ENCODE measurements at regions not wholly inside any gene's neighbourhood (a gene's known extent, or its start where the extent isn't known, plus 50 kb on each side); places are given as distances from the start of the nearest gene placed in this dataset.
A peak's percentile ranks its signal among the peaks of the same experiment; 100 is the strongest.

DNA sequence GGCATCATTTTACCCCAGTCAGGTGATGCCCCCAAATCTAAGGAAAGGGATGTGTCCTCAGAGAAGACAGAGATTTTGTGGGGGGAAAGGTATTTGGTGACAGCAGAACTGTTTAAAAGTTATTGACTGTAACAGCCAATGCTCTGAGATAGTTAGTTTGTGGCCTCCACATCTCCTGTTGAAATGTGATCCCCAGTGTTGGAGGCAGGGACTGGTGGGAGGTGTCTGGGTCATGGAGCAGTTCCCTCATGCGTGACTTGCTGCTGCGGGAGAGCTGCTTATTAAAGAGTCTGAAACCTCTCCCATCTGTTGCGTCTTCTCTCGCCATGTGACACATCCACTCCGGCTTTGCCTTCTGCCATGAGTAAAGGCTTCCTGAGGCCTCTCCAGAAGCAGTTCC is 282.8 kb upstream of the FOXQ1 start:
- no peak for DNase-seq (ENCODE audit: low read depth)

DNA sequence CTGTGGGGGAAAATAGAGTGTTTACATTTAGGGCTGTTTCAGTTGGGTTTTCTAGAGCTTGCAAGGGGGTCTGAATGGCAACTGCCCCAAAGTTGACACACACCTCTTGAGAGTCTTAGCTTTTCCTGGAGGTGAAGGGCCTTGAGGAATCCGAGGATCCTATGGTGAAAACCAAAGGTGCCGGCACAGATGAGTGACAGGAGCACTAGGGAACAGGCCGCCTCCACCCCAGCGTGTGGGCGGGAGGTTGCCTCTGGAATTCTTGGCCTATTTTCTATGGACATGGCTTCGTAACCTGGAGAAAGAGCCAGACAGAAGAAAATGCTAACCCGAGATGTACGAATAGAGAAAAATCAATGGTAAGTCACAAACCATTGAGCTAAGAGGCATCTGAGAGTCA is 283.2 kb upstream of the FOXQ1 start:
- DNase-seq (ENCODE audit: low read depth) = no peak

DNA sequence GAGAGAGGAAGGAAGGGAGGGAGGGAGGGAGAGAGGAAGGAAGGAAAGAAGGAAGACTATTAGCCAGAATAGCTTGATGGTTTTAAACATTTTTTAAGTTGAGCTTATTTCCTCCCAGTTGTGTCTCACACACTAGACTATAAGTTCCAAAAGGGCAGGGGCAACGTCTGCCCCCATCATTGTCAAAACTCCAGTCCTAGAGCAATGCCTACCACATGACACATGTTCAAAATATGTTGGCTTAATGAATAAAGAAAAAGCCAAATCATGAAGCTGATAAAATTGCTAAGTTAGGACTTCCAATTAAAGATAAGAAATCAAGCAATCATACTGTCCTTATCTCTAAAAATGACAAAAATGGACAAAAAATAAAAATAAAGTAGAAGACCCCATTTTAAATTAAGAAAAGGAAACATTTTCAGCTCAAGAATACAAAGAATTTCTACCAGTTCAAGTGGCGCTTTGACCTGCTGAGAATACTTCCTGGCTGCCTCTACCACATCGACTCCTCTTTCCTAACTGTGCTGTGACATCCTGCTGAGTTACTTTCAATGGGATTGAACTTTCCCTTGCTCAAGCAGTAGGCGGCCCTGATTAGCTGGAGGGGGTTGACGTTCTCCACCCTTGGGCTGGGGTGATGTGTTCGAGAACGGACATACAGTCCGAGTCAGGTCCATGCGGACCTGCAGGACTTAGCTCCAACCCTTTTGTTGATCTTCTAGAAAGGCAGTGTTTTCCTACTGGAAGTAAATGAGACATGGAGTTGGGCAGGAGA is 283.9 kb upstream of the FOXQ1 start:
- DNase-seq (ENCODE audit: low read depth) = no peak

DNA sequence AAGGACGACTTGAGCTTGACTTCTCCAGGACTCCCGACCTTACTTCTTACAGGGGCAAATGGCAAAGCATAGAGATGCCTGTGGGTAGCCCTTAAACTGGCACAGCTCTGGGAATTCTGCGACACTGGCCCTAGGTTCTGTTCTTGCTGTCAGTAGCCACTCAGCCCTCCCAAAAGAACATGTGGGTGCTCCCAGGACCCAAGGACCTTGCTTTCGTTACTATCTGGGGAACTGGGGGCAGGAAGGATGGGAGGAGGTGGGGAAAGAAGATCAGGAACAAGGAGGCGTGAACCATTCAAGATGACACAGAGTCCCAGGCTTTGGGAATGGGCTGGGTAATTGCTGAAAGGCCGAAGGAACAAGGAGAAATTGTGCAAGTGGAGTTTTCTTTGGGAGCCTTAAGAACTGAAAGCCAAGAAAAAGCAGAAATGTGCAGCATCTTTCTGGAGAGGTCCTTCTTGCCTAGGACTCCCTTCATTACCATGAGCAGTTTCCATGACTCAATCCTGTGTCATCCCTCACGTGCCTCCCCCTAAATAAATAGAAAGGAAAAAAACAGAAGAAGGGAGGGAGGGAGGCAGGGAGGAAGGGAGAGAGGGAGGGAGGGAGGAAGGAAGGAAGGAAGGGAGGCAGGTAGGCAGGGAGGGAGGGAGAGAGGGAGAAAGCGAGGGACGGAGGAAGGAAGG is 284.6 kb upstream of the FOXQ1 start:
- DNase-seq (ENCODE audit: low read depth) = peak; percentile 37

DNA sequence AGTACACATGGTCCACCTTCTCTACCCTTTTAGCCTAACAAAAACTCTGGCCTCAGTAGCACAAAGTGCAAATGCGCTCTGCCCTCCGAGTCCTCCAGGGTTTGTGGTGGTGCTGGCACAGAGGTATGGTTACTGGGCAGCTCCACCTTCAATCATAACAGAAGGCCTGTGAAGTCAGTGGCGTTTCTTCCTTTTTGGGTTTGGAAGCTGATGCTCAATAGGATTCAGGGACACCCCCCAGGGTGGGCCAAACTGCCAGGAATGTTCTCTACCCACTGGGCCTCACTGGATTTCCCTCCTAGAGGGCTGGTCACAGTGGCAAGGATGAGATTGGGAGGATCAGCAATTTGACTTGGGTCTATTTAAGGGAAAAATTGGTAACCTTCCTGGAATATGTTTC is 286.1 kb upstream of the FOXQ1 start:
- no peak for DNase-seq (ENCODE audit: low read depth)

DNA sequence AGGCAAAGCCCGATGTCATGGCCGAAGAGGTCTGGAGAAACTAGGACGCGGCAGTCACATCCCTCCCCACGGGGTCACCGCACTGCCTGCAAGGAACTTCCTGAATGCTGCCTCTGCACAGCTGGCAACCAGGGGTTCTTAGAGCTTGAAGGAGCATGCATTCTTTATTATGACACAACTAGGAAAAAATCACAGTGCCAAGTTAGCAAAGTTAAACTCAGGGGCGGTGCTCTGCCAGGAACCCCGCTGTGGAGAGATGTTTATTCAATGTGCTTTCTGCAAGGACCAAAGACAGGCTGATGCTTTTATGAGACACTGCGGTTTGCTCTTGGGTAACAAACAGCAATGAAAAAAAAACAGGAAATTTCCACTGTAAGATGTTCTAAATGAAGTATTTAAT is 287.3 kb upstream of the FOXQ1 start:
- DNase-seq (ENCODE audit: low read depth) = peak; percentile 83

DNA sequence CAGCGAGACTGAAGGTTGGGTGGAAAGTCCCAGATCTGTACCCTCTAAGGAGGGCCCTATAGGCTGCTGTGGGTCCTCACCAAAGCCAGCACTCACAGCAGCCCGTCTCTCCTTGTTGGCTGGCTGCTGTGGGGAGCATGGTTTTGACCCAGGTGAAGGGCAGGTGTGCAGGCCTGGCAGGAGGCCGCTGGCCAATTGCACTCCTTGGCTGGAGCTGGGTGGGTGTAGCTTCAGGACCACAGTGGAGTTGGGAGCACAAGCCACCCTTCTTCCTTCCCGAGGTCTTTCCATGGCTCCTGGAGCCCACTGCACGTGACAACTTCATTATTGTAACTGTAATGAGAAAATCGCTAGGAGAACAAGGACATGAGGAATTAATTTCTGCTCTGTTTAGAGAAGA is 287.7 kb upstream of the FOXQ1 start:
- no peak for DNase-seq (ENCODE audit: low read depth)

DNA sequence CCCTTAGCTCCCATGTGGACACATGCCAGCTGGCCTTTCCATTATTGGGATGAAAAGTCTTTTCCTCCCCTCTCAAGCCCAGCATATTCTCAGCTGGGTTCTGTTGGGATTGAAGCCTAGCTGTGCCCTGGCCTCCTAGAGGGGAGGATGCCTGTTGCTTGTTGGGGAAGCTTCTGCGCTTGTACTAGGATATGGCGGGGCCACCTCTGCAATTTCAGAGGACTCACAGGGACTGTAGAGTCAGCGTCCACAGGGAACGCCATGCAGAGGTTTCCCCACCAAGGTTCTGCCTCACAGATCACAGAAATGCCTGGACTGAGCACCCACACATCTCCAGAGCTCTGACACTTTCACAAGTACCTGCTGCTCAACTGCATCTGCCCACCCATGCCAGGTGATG is 288.7 kb upstream of the FOXQ1 start:
- DNase-seq (ENCODE audit: low read depth) = no peak

DNA sequence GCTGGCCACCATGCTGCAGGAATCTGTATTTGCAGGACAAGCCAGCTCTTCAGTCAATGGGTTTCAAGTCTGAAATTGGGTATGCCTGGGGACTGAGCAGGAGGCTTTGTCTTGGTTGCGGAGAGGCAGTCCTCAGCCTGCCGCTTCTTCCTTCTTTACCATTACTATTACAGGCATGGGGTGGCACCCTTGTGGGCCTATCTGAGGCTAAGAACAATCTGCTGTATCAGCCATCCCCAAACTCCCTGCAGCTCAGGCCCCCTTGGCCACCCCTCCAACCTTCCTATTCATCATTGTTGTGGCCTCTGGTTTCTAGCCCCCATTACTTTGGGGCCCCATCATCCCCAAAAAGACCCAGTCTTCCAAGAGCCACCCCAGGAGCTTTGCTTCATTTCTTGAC is 289.2 kb upstream of the FOXQ1 start:
- DNase-seq (ENCODE audit: low read depth) = no peak

DNA sequence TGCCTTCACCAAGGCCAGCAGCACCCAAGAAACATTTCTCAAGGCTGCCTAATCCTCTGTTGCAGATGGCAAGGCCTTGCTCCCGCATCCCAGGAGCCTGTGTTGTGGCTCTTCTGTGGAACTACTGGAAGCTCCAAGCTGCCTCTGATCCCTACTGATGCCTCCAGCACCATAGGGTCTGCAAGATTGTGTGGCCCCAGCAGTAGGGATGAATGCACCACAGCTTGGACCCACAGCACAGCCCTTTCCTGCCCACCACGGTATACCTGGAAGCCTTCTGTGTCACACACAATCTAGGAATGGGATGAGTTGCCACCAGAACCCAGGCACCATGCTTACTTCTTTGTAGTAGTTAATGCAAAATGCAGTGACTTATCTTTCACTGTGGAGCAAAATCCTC is 291.1 kb upstream of the FOXQ1 start:
- no peak for DNase-seq (ENCODE audit: low read depth)

DNA sequence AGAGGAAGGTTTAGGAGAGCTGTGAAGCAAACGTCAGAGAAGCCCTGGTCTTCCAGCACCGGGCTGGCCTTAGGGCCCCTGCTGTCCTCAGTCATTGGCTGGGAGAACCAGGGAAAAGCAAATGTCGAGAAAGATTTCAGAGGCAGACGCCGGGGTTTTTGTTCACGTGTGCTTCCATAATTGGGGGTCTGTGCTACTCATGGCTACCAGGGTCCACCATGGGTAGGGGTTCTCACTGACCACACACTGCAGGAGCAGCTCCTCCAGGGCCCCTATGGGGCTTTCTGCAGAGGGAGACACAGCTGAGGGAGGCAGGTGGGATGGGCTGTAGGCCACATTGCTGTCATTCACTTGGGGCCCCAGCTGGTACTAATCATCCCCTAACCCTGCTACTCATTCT is 291.8 kb upstream of the FOXQ1 start:
- DNase-seq (ENCODE audit: low read depth) = no peak

DNA sequence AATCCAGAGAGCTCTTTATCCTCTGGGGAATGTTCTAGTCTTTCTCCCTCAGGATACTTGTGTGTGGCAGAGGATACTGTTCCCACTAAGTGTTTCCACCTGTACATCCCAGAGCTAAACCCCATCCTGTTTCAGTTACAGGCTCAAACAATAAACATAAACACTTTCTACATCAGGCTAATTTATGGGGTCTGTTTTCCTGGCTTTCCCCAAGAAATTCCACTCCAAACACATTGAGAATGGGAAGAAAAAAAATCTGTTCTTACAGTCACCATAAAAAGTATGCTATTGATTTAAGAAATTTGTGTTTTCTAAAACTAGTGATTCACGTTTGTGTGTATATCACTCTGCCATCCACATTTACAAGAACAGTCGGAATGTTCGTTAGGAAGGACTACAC is 293.9 kb upstream of the FOXQ1 start:
- DNase-seq (ENCODE audit: low read depth) = no peak

DNA sequence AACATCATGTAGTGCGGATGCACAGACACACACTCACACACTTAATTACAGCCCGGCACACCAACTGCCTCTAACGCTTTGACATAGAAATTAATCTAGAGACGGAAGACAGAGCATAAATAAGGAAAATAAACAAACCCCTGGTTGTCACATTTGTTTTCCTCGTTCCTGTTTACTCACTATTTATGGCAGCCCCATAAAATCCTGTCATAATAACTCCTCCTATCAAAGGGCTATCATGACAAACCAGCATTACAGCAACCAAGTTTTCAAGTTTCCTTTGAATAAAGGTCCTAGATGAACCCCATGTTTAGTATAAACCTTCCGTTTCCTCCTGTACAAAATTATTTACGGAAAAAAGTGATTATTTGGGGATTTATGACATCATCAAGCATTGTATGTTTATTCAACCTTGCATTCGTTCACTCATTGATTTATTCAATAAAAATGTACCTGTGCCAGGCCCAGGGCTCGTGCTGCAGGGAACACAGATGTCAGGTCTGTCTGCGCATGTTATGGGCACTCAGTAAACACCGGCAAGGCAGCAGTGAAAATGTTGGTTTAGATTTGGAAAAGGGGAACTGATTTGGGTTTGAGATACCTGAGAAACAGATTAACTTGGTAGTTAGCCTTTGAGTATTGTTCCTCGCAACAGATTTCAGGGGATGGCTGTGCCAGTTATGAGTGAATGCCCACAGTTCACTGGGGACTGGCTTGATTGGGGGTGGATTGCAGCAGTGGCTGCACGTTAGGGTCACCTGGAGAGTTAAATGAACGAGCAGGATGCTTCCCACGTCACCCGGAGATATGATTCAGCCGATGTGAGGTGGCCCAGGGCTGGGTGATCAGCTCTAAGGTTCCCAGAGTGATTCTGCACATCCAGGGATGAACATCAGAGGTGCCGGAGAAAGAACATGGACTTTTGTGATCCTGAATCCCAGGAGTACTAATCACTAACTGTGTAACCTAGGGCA is 295.3 kb upstream of the FOXQ1 start:
- DNase-seq (ENCODE audit: low read depth) = no peak

DNA sequence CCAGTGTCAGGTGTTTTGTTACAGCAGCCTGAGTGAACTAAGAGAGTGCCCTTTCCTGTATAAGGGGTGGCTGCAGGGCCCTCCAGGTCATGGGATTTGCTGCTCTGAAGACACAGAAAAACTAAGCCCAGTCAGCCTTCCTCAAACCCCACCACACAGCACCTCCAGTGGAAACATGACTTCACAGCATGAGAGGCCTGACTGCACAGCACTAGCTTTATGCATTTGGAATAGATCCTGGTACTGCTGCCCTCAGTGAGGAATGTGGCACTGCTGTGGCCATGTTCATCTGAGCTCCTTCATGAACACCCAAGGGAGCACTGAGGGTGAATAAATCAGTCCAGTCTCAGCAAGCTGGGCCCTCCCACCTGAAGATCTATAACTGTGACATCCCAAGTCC is 296.1 kb upstream of the FOXQ1 start:
- DNase-seq (ENCODE audit: low read depth) = no peak

DNA sequence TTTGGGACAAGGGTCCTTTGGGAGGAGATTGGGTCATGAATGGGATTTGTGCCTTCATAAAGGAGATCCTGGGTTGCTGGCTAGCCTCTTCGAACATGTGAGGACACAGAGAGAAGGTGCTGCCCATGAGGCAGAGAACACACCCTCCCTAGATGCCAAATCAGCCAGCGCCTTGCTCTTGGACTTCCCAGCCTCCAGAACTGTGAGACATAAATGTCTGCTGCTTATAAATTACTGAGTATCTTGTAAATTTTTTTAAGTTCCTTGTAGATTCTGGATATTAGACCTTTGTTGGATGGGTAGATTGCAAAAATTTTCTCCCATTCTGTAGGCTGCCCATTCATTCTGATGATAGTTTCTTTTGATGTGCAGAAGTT is 297.5 kb upstream of the FOXQ1 start:
- no peak for DNase-seq (ENCODE audit: low read depth)

DNA sequence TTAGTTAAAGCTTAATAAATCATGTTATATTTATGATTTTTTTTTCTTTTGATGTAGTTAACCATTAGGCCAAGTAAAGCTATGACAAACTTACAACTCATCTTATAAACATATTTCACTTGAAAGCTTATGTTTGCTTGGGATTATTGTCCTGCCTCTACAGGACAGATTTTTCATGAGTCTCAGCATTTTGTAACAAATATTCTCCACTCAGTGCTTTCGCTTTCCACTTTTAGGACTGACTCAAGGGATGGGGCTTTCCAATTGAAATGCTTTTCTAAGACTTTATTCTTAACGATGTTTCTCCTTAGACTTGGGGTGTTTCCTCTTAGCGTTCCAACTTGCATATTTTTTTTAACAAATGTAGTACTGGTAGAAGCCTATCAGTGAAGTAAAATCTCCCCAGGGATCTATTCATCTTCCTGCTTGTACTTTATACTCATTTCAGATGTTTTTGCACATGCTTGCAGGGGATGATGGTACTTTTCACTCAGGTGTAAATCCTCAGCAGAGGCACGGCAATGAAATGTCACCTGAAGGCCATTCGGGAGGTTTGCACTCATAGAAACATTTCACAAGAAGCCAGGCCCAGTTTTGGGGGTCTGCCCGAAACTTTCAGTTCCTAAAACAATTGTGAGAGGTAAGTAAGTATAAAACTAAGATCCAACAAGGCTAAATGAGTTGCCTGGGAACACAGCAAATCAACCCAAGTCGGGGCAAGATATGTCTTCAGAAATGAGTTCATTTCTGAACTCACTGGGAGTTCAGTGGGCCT is 298.1 kb upstream of the FOXQ1 start:
- no peak for DNase-seq (ENCODE audit: low read depth)

DNA sequence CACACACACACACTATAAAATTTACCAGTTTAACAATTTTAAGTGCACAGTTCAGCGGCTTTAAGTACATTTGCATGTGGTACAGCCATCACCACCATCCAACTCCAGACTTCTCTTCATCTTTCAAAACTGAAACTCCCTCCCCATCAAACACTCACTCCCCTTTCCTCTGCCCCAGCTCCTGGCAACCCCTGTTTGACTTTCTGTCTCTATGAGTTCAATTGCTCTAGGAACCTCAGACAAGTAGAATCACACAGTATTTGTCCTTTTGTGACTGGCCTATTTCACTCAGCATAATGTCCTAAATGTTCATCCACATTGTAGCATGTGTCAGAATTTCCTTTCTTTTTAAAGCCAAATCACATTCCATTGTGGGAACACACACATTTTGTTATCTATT is 302.8 kb upstream of the FOXQ1 start:
- DNase-seq (ENCODE audit: low read depth) = no peak

DNA sequence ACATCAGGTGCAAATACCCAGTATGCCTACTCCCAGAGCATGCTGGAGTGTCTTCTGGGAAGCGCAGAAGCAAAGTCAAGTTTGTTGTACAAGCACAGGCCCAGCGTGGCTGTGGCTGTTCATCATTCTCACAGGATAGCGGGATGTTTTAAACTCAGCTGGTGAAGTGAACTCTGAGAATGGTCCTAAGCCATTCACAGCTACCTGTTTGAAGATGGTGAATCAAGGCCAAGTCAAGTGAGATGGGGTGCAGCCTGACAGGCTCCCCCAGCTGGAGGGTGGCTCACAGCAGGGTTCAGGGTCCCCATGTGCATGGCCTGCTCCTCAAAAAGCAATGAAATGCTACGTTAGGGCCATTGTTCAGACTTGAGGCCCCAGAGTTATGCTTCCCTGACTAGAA is 304.7 kb upstream of the FOXQ1 start:
- DNase-seq (ENCODE audit: low read depth) = no peak

DNA sequence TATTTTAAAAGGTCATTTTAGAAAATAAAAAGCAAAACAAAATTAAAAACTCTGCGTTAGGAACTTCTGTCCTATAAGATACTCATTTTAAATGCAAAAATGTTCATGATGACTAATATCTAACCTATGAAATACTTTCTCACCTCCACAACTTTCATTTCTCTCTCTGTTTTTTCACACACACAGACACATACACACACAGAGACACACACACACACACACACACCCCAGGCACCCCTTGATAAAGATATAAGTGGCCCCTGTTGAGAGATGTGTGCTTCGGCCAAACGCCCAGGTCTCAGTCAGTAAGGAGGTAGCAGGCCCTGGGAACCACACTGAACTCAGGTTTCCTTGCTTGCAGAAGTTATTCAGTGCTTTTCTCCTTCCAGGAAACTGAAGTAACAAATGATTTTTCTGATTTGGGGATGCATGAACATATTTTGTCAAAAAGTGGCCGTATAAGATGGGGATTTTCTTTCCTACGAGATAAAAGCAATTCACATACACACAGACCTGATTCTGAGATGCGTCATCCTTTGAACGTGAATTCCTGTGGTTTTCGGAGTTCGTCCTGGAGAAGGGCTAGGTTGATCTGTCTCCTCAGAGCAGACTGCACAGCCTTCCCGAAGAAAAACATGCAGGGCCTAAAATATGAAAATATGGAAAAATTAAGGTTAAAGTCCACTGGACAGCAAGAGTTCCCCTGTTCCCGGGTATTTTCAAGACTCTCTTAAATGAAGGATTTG is 306.8 kb upstream of the FOXQ1 start:
- peak; percentile 89 for DNase-seq (ENCODE audit: low read depth)

DNA sequence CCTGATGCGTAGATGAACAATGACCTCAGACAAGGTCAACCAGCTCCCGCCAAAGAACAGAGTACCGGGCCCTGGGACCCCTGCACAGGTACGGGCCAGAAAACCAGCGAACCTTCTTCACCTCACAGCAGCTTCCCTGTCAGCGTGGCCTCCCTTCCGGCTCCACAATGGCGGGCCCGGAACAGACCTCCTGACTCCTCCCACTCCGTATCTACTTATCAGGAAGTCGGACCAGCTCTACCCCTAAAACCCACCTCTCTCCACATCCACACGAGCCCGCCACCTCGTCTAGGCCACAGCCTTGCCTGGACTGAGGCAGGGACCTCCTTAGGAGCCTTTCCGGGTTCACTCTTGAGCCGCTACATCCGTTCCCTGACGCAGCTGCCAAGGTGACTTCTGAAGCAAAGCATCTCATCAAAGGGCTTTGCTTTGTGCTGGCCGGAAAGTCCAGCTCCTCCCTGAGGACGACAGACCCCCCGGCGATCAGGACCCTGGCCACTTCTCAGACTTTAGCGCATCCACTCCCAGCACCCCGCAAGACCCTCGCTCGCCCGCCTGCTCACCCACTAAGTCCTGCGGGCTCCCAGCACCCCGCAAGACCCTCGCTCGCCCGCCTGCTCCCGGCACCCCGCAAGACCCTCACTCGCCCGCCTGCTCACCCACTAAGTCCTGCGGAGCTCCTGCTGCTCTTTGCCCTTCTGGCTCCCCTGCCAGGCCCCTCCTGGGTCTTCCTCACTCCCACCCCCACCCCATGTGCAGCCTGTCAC is 308.3 kb upstream of the FOXQ1 start:
- no peak for DNase-seq (ENCODE audit: low read depth)

DNA sequence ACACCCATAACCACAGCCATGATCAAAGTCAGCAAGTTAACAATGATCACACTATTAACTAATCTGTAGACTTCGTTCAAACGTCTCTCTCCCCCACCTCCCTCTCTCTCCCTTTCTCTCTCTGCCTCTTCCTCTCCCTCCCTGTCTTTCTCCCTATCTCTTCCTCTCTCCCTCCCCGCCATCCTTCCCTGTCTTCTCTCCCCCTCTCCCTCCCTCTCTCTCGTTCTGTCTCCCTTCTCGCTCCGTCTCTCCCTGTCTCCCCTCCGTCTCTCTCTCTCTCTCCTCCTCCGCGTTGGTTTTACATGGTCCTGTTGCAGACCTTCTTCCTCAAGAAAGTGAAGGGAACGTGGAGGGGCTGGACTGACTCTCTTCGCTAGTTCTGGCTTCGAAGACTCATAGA is 308.9 kb upstream of the FOXQ1 start:
- no peak for DNase-seq (ENCODE audit: low read depth)

Data from amniotic epithelial cell (primary cell).